ENCODE measurements at regions not wholly inside any gene's neighbourhood (a gene's known extent, or its start where the extent isn't known, plus 50 kb on each side); places are given as distances from the start of the nearest gene placed in this dataset.

DNA sequence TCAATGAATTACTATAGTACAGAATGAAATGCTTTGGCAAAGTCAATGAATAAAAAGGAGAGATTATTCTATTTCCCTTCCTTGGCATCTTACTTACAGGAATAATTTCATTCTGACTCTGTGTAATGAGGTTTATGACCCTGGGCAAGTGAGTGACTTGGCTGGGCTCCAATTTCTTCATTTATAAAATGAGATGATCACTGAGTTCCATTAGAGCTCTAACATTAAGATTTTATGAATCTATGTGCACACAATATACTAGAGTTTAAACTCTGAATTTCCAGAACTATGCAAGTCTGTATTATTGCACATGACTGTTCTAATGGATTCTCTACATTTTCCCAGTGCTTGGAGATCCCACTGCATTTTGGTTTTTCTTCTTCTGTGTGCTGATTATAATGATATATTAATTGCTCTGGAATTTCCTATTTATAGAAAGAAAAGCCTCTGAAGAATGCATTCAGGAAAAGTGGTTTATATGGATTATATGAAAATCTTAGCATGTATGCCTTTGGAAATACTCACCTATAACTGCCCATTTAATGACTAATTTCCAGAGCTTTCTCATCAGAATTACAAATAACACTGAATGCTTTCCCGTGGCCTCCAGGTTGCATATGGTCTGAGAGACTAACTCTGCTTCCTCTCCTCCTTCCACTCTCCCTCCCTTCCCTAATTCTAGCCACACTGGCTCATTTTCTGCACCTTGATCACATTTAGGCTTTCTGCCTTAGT lies 97.4 kb upstream of the CHRM3 start:
- TF ChIP-seq, protein P1, sequence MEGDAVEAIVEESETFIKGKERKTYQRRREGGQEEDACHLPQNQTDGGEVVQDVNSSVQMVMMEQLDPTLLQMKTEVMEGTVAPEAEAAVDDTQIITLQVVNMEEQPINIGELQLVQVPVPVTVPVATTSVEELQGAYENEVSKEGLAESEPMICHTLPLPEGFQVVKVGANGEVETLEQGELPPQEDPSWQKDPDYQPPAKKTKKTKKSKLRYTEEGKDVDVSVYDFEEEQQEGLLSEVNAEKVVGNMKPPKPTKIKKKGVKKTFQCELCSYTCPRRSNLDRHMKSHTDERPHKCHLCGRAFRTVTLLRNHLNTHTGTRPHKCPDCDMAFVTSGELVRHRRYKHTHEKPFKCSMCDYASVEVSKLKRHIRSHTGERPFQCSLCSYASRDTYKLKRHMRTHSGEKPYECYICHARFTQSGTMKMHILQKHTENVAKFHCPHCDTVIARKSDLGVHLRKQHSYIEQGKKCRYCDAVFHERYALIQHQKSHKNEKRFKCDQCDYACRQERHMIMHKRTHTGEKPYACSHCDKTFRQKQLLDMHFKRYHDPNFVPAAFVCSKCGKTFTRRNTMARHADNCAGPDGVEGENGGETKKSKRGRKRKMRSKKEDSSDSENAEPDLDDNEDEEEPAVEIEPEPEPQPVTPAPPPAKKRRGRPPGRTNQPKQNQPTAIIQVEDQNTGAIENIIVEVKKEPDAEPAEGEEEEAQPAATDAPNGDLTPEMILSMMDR (conservative IDR thresholded peaks at IDR 0.05) = no peak
- no peak for TF ChIP-seq ZFX (IDR thresholded peaks at IDR 0.05)
